SH-SY5Y (cell line): ENCODE measurements at regions not wholly inside any gene's neighbourhood (a gene's known extent, or its start where the extent isn't known, plus 50 kb on each side); places are given as distances from the start of the nearest gene placed in this dataset.

ENCODE experiments used
- GATA2 ChIP-seq: IDR thresholded peaks from 2 replicates; pipeline ENCODE4 v1.6.1; 2011; ENCODE audit warnings: mild to moderate bottlenecking, low read depth, low read length
- GATA3 ChIP-seq: IDR thresholded peaks from 2 replicates; pipeline ENCODE4 v1.6.1; 2011; ENCODE audit warnings: low read depth, mild to moderate bottlenecking, low read length, moderate library complexity

- TF ChIP-seq GATA2 (no peak), GATA3 (no peak)
These were observed 252.7 kb upstream of the POU3F2 start for GRCh38 chr6:98581705-98582104.

- TF ChIP-seq GATA2 (no peak), GATA3 (no peak)
These were observed 250.9 kb upstream of the POU3F2 start for GRCh38 chr6:98583506-98583905.

GRCh38 chr6:98586163-98586562 is 248.2 kb upstream of the POU3F2 start:
- no peak for TF ChIP-seq GATA2
- no peak for TF ChIP-seq GATA3

GRCh38 chr6:98587555-98587954 is 246.8 kb upstream of the POU3F2 start:
- no peak for TF ChIP-seq GATA3

GRCh38 chr6:98589536-98589935 is 244.8 kb upstream of the POU3F2 start:
- no peak for TF ChIP-seq GATA2
- no peak for TF ChIP-seq GATA3

GRCh38 chr6:98590136-98590681 is 244.2 kb upstream of the POU3F2 start:
- TF ChIP-seq GATA3, result no peak
- TF ChIP-seq GATA2, result no peak

- no peak for TF ChIP-seq GATA2
- no peak for TF ChIP-seq GATA3
These were observed 243.4 kb upstream of the POU3F2 start for GRCh38 chr6:98590997-98591396.

- TF ChIP-seq GATA3, result no peak
- no peak for TF ChIP-seq GATA2
These were observed 240.7 kb upstream of the POU3F2 start for GRCh38 chr6:98593676-98594075.

GRCh38 chr6:98601716-98602115 is 232.7 kb upstream of the POU3F2 start:
- TF ChIP-seq GATA2, result no peak
- no peak for TF ChIP-seq GATA3

- TF ChIP-seq GATA3, result no peak
- no peak for TF ChIP-seq GATA2
These were observed 228.7 kb upstream of the POU3F2 start for GRCh38 chr6:98605705-98606104.

- no peak for TF ChIP-seq GATA2
- TF ChIP-seq GATA3, result no peak
These were observed 207.1 kb upstream of the POU3F2 start for GRCh38 chr6:98627129-98627775.

- no peak for TF ChIP-seq GATA3
- TF ChIP-seq GATA2, result no peak
These were observed 200.5 kb upstream of the POU3F2 start for GRCh38 chr6:98633886-98634285.

- TF ChIP-seq GATA2 (no peak), GATA3 (no peak)
These were observed 199.8 kb upstream of the POU3F2 start for GRCh38 chr6:98634569-98634968.

- TF ChIP-seq GATA2, result no peak
- no peak for TF ChIP-seq GATA3
These were observed 199.2 kb upstream of the POU3F2 start for GRCh38 chr6:98635191-98635590.

- no peak for TF ChIP-seq GATA2
- no peak for TF ChIP-seq GATA3
These were observed 197.4 kb upstream of the POU3F2 start for GRCh38 chr6:98636941-98637340.

- TF ChIP-seq GATA3, result no peak
- no peak for TF ChIP-seq GATA2
These were observed 195.2 kb upstream of the POU3F2 start for GRCh38 chr6:98639089-98639635.

- TF ChIP-seq GATA3 (no peak), GATA2 (no peak)
These were observed 194.0 kb upstream of the POU3F2 start for GRCh38 chr6:98640366-98640765.
